ENCODE measurements at regions not wholly inside any gene's neighbourhood (a gene's known extent, or its start where the extent isn't known, plus 50 kb on each side); places are given as distances from the start of the nearest gene placed in this dataset.

GRCh38 chr13:58547419-58547818 lies 915.9 kb downstream of the PCDH17 start (continued):
- TF ChIP-seq HMGXB4 (CRISPR knock-in tag; IDR thresholded peaks at IDR 0.05): no peak

DNA sequence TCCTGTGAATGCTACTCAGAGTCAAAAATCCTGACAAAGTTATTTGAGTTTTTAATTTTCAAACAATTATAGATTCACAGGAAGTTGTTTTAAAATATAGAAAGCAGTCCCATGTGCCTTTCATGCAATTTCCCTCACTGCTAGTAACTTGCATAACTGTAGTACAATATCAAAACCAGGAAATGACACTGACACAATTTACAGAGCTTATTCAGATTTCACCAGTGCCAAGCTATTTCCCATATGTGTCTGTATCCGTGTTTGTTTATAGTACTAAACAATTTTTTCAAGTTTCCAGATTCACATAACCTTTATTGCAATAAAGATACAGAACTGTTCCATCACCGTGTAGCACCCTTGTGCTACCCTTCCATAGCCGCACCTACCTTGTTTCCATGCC lies 934.6 kb downstream of the PCDH17 start:
- Mint-ChIP-seq H3K4me3 (no peak overlapping the region), H3K4me1 (no peaks in the 10 kb centered on the region), H3K27me3 (ENCODE audit: low read depth) (no peaks in the 10 kb centered on the region), H3K27ac (no peak overlapping the region), H3K9me3 (no peaks in the 10 kb centered on the region), H3K36me3 (no peaks in the 10 kb centered on the region)
- TF ChIP-seq ZNF138 (CRISPR knock-in tag; conservative IDR thresholded peaks at IDR 0.05) (no peak), ZNF423 (CRISPR knock-in tag; IDR thresholded peaks at IDR 0.05) (no peak), GABPB1 (CRISPR knock-in tag; IDR thresholded peaks at IDR 0.05) (no peak), ESRRA (CRISPR knock-in tag; IDR thresholded peaks at IDR 0.05; ENCODE audit: borderline replicate concordance) (no peak), CREB1 (CRISPR knock-in tag; IDR thresholded peaks at IDR 0.05) (no peak), TCF7 (CRISPR knock-in tag; IDR thresholded peaks at IDR 0.05; ENCODE audit: low read depth) (no peak), GTF2I (CRISPR knock-in tag; conservative IDR thresholded peaks at IDR 0.05) (no peak), NFE2L1 (CRISPR knock-in tag; IDR thresholded peaks at IDR 0.05) (no peak), SP1 (CRISPR knock-in tag; conservative IDR thresholded peaks at IDR 0.05) (no peak), ZNF425 (CRISPR knock-in tag; conservative IDR thresholded peaks at IDR 0.05) (no peak), STAT6 (CRISPR knock-in tag; conservative IDR thresholded peaks at IDR 0.05; ENCODE audit: low read depth) (no peak), ZNF671 (CRISPR knock-in tag; IDR thresholded peaks at IDR 0.05) (no peak), JUN (CRISPR knock-in tag; IDR thresholded peaks at IDR 0.05) (no peak), ZMAT4 (CRISPR knock-in tag; IDR thresholded peaks at IDR 0.05) (no peak), AR (CRISPR knock-in tag; IDR thresholded peaks at IDR 0.05) (no peak)
- TF ChIP-seq, protein P1, sequence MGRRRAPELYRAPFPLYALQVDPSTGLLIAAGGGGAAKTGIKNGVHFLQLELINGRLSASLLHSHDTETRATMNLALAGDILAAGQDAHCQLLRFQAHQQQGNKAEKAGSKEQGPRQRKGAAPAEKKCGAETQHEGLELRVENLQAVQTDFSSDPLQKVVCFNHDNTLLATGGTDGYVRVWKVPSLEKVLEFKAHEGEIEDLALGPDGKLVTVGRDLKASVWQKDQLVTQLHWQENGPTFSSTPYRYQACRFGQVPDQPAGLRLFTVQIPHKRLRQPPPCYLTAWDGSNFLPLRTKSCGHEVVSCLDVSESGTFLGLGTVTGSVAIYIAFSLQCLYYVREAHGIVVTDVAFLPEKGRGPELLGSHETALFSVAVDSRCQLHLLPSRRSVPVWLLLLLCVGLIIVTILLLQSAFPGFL (CRISPR knock-in tag; IDR thresholded peaks at IDR 0.05; ENCODE audit: borderline replicate concordance): no peak
- DNase-seq (ENCODE audit: low spot score) (no peak), ATAC-seq (no peak)
- ChIA-PET POLR2A (no interaction called here), CTCF (no interaction called here)

All from WTC11 (cell line).